Lower leg skin (tissue), 4 donors: ENCODE measurements at regions not wholly inside any gene's neighbourhood (a gene's known extent, or its start where the extent isn't known, plus 50 kb on each side); places are given as distances from the start of the nearest gene placed in this dataset.
A peak's percentile ranks its signal among the peaks of the same experiment; 100 is the strongest.

Experiments used
- DNase-seq, 2 donors: peaks; one replicate each; pipeline ENCODE4 v3.0.0-alpha.2; 2019; ENCODE audit warnings: low spot score in 2 of 2
- H3K4me3 ChIP-seq: fragments of 200-600 bp; sonication (generic); 2 replicates; pipeline ENCODE4 v1.5.1; 2017; ENCODE audit warnings: mild to moderate bottlenecking, low read depth; ENCODE audit not compliant: poor library complexity, severe bottlenecking
- POLR2A ChIP-seq, 2 donors: fragments of 450-650 bp; IDR thresholded peaks; one replicate each; pipeline ENCODE4 v1.6.1; 2016 to 2017; ENCODE audit warnings: antibody characterized with exemption in 2 of 2, mild to moderate bottlenecking in 1 of 2, moderate library complexity in 1 of 2
- WGBS, 2 donors: methylation state at CpG; one replicate each; pipeline ENCODE4 v1.1.5; 2018; 5-methylcytosine and 5-hydroxymethylcytosine counted together
- intact Hi-C: fragments of 100-400 bp; cut with DNase I; formaldehyde crosslinking; loops from one replicate; pipeline ENCODE4 v1.15.0; 2023; ENCODE audit warnings: low total_unique reads
- TF ChIP-seq, protein P1 (sequence below), 3 donors: fragments of 450-650 bp; IDR thresholded peaks; one replicate each; pipeline ENCODE4 v1.5.1; 2016; ENCODE audit warnings: antibody characterized with exemption in 3 of 3, mild to moderate bottlenecking in 3 of 3, moderate library complexity in 2 of 3

DNA sequence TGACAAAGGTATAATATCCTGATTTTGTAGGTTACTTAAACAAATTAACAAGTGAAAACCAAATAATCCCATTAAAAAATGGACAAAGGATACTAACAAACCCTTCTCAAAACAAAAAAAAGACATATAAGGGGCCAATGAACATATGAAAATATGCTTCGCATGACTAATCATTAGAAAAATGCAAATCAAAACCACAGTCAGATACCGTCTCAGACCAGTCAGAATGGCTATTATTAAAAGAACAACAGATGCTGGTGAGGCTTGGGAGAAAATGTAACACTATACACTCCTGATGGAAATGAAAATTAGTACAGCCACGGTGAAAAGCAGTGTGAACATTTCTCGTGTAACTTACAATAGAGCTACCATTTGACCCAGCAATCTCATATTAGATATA is 1542.2 kb upstream of the CDH9 start:
- no peak for TF ChIP-seq POLR2A (IDR thresholded peaks at IDR 0.05)
- TF ChIP-seq, protein P1, sequence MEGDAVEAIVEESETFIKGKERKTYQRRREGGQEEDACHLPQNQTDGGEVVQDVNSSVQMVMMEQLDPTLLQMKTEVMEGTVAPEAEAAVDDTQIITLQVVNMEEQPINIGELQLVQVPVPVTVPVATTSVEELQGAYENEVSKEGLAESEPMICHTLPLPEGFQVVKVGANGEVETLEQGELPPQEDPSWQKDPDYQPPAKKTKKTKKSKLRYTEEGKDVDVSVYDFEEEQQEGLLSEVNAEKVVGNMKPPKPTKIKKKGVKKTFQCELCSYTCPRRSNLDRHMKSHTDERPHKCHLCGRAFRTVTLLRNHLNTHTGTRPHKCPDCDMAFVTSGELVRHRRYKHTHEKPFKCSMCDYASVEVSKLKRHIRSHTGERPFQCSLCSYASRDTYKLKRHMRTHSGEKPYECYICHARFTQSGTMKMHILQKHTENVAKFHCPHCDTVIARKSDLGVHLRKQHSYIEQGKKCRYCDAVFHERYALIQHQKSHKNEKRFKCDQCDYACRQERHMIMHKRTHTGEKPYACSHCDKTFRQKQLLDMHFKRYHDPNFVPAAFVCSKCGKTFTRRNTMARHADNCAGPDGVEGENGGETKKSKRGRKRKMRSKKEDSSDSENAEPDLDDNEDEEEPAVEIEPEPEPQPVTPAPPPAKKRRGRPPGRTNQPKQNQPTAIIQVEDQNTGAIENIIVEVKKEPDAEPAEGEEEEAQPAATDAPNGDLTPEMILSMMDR (IDR thresholded peaks at IDR 0.05) = no peak
- intact Hi-C loops = no loop called here
- no peak overlapping the region for H3K4me3 ChIP-seq
- 77 to 81% methylated on average over 4 of the region's 4 CpGs for WGBS, 2 donors
- no peak for DNase-seq

DNA sequence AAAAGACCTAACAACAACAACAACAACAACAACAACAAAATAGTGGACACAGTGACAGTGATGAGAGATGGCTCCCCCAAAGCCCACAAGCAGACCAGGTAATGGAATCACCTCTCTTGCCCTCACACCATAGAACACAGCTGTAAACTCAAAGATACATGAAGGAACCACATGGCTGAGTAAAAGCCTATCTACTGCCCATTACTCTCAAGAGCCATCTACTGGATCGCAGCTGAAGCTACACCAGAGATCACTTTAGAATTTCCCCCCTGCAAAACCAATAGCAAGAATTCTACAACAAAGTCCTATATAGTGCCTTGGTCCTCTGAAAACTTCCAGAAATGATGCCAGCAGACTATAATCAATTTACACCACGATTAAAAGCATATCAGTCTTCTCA is 1537.6 kb upstream of the CDH9 start:
- intact Hi-C loops = no loop called here
- 66 to 76% methylated on average over 2 of the region's 2 CpGs for WGBS, 2 donors
- DNase-seq = no peak
- no peak overlapping the region for H3K4me3 ChIP-seq
- TF ChIP-seq, protein P1 (IDR thresholded peaks at IDR 0.05) = no peak
- no peak for TF ChIP-seq POLR2A (IDR thresholded peaks at IDR 0.05)

DNA sequence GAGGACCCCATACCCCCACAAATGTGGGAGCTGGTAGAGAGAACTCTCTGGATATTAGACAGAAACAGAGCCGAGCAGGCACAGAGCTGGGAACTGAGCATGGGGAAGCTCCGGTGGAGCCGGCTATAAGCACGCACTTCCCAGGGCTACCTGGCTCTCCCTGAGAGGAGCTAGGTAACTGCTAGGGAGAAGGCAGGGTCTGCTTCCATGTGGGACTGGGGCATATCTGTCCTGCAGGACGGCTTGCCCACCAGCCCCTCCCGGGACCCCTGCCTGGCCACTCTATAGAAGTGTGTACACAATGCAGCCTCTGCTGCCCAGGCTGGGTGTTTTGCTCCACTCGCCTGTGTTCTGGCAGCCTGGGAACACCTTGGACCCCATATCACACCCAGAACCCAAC is 1537.0 kb upstream of the CDH9 start:
- TF ChIP-seq, protein P1 (IDR thresholded peaks at IDR 0.05) = no peak
- no peak for TF ChIP-seq POLR2A (IDR thresholded peaks at IDR 0.05)
- H3K4me3 ChIP-seq = no peak overlapping the region
- 88 to 93% methylated on average over 7 of the region's 7 CpGs for WGBS, 2 donors
- DNase-seq = no peak
- intact Hi-C loops = no loop called here

DNA sequence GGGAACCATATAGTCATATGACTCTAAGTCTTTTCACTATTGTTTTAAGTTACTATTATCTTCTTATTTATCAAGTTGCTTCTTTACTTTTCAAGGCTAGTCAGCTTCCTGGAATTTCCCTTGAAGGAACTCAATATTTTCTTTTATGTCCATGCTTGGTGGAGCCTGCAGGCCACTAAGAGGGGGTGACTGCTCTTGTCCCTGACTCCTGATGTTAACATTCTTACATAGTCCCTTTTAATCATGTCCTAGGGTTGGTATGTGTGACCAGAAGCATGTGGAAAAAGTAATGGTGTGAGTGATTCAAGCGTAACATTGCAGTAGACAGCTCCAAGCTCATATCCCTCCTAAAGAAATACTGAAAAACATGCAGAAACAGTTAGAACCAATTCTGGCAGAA is 1536.2 kb upstream of the CDH9 start:
- intact Hi-C loops = no loop called here
- WGBS, 2 donors = 78 to 92% methylated on average over 1 of the region's 1 CpG
- no peak for TF ChIP-seq POLR2A (IDR thresholded peaks at IDR 0.05)
- TF ChIP-seq, protein P1 (IDR thresholded peaks at IDR 0.05) = no peak
- DNase-seq = no peak
- no peak overlapping the region for H3K4me3 ChIP-seq

DNA sequence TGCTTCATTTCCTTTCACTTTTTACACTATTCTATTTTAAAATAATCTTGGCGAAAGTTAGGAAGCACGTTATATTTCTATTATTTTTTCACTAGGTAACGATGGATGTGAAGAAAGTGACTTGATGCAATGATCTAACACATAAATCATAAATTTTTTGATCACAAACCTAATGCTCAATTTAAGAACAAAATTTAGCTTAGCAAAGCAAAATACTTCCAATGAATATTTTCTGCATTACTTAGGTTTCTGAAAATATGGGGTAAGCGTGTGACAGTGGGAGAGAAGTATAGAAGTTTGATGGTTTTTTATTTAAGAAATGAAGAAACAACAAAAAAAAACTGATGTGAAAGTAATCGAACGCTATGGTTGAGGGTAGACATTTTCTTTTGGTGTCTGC is 1528.7 kb upstream of the CDH9 start:
- H3K4me3 ChIP-seq = no peak overlapping the region
- no peak for TF ChIP-seq POLR2A (IDR thresholded peaks at IDR 0.05)
- TF ChIP-seq, protein P1 (IDR thresholded peaks at IDR 0.05) = no peak
- intact Hi-C loops = no loop called here
- DNase-seq = no peak
- 78 to 87% methylated on average over 6 of the region's 6 CpGs for WGBS, 2 donors

DNA sequence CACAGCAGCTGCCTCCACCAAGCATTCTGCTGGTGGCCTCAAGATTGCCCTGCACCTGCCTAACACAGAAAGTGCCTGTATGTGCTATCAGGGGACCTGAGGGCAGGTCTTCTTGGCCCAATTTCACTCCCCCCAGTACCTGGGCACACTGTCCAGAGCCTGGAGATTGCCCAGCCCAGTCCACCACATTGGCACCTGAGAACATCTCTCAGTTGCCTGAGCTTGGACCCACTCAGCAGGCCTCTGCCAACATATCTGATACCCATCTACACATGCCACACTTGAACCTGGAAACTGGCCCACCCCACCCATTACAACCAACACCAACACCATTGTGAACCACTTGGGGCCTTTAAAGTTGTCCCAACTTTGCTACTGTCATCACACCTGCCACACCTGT is 1523.1 kb upstream of the CDH9 start:
- TF ChIP-seq POLR2A (IDR thresholded peaks at IDR 0.05) = no peak
- TF ChIP-seq, protein P1 (IDR thresholded peaks at IDR 0.05) = no peak
- H3K4me3 ChIP-seq = no peak overlapping the region
- intact Hi-C loops = no loop called here
- DNase-seq = peak in 1 of 2 donors; percentile 69
